Large intestine (tissue), 3 donors: ENCODE measurements at regions not wholly inside any gene's neighbourhood (a gene's known extent, or its start where the extent isn't known, plus 50 kb on each side); places are given as distances from the start of the nearest gene placed in this dataset.
"Not testable (repeated sequence)": the region's sequence is repeated elsewhere in the genome, so short reads cannot be mapped to it uniquely, and the experiment has no call there.

ENCODE experiments used
- DNase-seq, 2 donors: peaks; one replicate each; pipeline versions ENCODE4 v3.0.0 to v3.0.0-alpha.2; 2013
- H3K27ac ChIP-seq: one replicate; pipeline ENCODE4 v1.5.1; 2013; ENCODE audit warnings: low read length
- H3K27me3 ChIP-seq: 2 replicates; pipeline ENCODE4 v1.6.1; 2013; ENCODE audit warnings: low read length; ENCODE audit not compliant: control insufficient read depth, insufficient read depth
- H3K36me3 ChIP-seq: 2 replicates; pipeline ENCODE4 v1.6.1; 2013; ENCODE audit warnings: low read length; ENCODE audit not compliant: control insufficient read depth, insufficient read depth
- H3K4me1 ChIP-seq: one replicate; pipeline ENCODE4 v1.6.1; 2013; ENCODE audit warnings: low read length; ENCODE audit not compliant: control insufficient read depth, insufficient read depth
- H3K4me3 ChIP-seq: one replicate; pipeline ENCODE4 v1.5.1; 2013; ENCODE audit warnings: low read length
- H3K9me3 ChIP-seq: one replicate; pipeline ENCODE4 v1.6.1; 2013; ENCODE audit warnings: mild to moderate bottlenecking, low read depth, low read length, moderate library complexity; ENCODE audit not compliant: control insufficient read depth
- WGBS: methylation state at CpG from one replicate; pipeline ENCODE4 v1.1.5; 2013; ENCODE audit warnings: low lambda C conversion rate; ENCODE audit not compliant: insufficient coverage; 5-methylcytosine and 5-hydroxymethylcytosine counted together

DNA sequence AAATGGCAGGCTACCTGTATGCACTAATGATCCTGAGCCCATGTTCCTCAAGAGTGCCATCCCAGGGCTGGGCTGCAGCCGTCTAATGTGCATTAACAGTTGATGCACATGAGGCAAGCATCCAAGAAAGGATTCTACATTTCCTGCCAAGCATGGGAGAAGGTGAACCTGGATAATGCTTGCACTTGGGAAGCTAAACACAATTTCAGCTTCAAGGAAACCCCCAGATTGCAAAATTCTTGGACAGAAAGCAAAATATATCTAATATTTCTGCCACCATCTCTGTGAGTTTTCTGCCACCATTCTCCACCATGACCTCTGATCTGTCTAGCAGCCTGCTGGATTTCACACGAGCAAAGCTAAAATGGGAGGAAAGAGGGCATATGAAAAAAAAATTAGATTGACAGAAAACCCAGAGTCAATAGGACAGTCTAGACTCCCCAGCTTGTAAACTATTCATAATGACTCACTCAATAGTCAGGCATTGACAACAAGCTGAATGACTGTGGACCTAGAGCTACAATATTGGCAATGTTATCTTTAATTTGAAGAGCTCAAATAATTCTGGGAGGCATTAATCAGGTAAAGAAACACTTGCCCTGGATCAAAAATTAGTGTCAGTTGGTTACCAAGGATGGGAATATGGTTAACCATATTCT is 91.9 kb upstream of the BCL2L14 start:
- Histone ChIP-seq H3K9me3 (no peaks in the 10 kb centered on the region), H3K4me1 (no peaks in the 10 kb centered on the region), H3K36me3 (no peaks in the 10 kb centered on the region), H3K4me3 (no peak overlapping the region), H3K27ac (no peak overlapping the region), H3K27me3 (peaks cover 2% of the 10 kb centered on the region)
- no CpG with 5 or more reads among the region's 2 CpGs for WGBS
- no peak for DNase-seq

DNA sequence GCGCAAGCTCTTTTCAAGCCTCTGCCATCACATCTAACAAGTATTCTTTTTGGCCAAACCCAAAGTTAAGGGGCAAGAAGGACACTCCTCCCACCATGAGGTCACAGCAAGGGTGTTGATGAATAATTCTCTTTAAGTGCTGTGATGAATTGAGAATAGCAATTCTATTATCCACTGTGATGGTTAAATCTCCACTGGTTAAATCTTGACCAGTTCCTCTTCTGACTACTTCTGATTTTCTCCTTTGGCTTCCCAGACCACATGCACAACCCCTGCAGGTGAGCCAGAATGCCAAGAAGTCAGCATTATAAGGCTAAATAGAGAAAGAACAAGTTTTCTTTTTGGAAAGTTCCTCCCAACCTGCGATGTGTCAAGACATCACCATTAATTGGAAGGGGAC is 90.6 kb upstream of the BCL2L14 start:
- WGBS: no CpG with 5 or more reads among the region's 2 CpGs
- H3K36me3 ChIP-seq: no peaks in the 10 kb centered on the region
- no peaks in the 10 kb centered on the region for H3K9me3 ChIP-seq
- no peak overlapping the region for H3K4me3 ChIP-seq
- no peak for DNase-seq
- H3K27ac ChIP-seq: no peak overlapping the region
- H3K27me3 ChIP-seq: peaks cover 2% of the 10 kb centered on the region
- H3K4me1 ChIP-seq: no peaks in the 10 kb centered on the region

DNA sequence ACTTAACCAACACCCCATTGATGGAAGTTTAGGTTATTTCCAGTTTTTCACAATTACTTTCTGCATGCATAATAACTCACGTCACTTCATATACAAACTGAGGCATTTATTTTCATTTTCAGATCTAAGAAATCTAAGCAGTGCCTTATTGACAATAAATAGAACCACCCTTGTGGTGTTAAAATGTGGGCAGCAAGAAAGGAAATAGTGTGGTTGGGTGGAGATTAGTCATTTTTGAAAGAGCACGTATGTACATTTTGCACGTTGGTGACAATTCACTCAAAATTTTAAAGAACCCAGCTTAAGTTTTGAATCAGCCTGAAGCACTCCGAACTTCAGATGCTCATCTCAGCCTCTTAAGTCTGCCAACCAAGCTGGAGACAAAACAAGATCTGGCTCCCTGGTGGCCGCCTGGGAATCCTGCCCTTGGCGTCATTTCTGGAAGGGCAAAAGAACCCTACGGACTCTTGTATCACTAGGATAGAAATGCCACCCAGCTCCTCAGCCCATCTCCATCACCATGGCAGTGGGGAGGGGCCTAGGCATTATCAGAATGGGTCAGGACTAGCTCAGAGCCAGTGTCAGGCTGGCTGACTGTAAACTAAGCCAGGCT is 89.5 kb upstream of the BCL2L14 start:
- no peak overlapping the region for H3K4me3 ChIP-seq
- no peaks in the 10 kb centered on the region for H3K4me1 ChIP-seq
- H3K27me3 ChIP-seq: peaks cover 2% of the 10 kb centered on the region
- no peaks in the 10 kb centered on the region for H3K9me3 ChIP-seq
- no peak for DNase-seq
- no CpG with 5 or more reads among the region's 7 CpGs for WGBS
- H3K27ac ChIP-seq: no peak overlapping the region
- no peaks in the 10 kb centered on the region for H3K36me3 ChIP-seq

DNA sequence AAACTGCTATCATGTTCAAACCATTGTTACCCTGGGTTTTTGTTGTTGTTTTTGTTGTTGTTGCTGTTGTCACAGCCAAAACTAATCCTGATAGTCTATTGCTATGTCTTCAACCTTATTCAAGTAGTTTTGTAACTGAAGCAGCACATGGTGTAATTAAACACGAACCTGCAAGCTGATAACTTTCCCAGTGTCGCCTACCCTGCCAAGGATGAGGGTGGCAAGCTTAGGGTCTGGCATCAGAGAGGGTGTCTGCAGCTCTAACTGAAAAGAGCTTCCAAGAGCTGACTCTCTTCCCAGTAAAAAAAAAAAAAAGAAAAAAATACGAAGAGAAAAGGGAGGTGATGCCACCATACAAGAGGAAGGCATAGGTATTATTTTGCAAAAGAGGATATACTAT is 86.3 kb upstream of the BCL2L14 start:
- Histone ChIP-seq H3K4me1 (no peaks in the 10 kb centered on the region), H3K27ac (no peak overlapping the region), H3K4me3 (no peak overlapping the region), H3K9me3 (no peaks in the 10 kb centered on the region), H3K36me3 (no peaks in the 10 kb centered on the region), H3K27me3 (peaks cover 2% of the 10 kb centered on the region)
- 92% methylated on average over 2 of the region's 3 CpGs for WGBS
- DNase-seq: no peak

DNA sequence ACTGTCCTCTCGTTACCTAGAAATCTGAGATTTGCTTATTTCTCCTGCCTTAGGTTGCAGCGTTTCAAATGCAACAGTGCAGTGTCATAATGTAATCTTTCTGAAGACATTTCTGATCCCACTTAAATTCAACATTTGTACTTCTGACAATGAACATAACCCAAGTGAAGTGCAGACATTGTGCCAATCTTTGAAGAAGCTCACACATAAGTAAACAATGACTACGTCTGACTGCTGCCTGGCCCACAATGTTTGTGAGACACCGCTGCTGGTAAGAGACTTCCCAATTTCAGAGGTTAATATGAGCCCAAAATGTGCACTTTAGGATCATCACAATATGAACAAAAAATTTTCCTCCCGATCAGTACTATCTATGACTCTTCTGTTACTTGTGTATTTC is 84.6 kb upstream of the BCL2L14 start:
- Histone ChIP-seq H3K4me1 (no peaks in the 10 kb centered on the region), H3K27ac (no peak overlapping the region), H3K36me3 (no peaks in the 10 kb centered on the region), H3K27me3 (no peaks in the 10 kb centered on the region), H3K4me3 (no peak overlapping the region), H3K9me3 (no peaks in the 10 kb centered on the region)
- DNase-seq: no peak
- 89% methylated on average over 1 of the region's 5 CpGs for whole genome bisulfite sequencing

DNA sequence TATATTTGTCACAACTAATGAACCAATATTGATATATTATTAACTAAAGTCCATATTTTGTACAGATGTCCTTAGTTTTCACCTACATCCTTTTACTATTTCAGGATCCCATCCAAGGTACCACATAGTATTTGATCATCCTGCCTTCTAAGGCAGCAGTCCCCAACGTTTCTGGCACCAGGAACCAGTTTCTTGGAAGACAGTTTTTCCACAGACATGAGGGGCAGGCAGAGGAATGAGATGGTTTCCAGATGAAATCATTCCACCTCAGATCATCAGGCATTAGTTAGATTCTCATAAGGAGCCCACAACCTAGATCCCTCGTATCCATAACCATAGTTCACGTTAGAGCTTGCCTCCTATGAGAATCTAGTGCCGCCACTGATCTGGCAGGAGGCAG is 82.8 kb upstream of the BCL2L14 start:
- DNase-seq: no peak
- no CpG with 5 or more reads among the region's 4 CpGs for WGBS

DNA sequence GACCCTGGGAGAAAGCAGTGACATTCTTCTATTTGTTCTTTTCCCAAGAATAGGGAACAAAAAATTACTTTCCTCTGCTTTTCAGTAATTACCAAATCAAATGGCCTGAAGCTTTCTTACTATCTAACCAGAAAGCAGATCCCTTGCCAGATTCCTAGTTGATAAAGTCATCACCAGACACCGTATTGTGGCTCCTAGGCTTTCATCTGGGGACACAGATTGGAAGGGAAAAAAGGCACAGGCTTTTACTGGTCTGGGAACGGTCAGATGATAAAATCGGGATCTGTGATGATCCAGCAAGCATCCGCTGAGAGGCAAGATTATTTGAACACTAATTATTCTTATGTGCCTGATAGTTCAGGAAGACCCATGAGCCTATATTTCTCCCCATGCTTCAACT is 79.1 kb upstream of the BCL2L14 start:
- Histone ChIP-seq H3K4me1 (no peaks in the 10 kb centered on the region), H3K36me3 (no peaks in the 10 kb centered on the region), H3K27me3 (no peaks in the 10 kb centered on the region), H3K9me3 (no peaks in the 10 kb centered on the region), H3K4me3 (no peak overlapping the region), H3K27ac (no peak overlapping the region)
- DNase-seq: no peak
- WGBS: no CpG with 5 or more reads among the region's 4 CpGs

More for the DNA sequence above, 82.8 kb upstream of the BCL2L14 start:
- no peaks in the 10 kb centered on the region for H3K9me3 ChIP-seq
- no peaks in the 10 kb centered on the region for H3K4me1 ChIP-seq
- H3K4me3 ChIP-seq: no peak overlapping the region
- no peaks in the 10 kb centered on the region for H3K27me3 ChIP-seq
- H3K27ac ChIP-seq: no peak overlapping the region
- no peaks in the 10 kb centered on the region for H3K36me3 ChIP-seq

DNA sequence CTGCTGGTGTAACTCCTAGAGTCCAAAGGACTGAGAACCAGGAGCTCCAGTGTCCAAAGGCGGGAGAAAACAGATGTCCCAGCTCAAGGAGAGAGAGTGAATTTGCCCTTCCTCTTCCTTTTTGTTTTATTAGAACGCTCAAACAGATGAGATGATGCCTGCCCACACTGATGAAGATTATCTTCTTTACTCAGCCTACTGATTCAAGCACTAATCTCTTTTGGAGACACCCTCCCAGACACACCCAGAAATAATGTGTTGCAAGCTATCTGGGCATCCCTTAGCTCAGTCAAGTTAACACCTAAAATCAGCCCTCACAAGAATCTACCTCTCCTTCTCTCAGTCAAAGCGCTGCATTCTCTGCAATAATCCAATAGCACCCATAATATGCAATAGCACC is 78.2 kb upstream of the BCL2L14 start:
- no peaks in the 10 kb centered on the region for H3K36me3 ChIP-seq
- H3K27me3 ChIP-seq: no peaks in the 10 kb centered on the region
- WGBS: 80% methylated on average over 1 of the region's 3 CpGs
- H3K27ac ChIP-seq: no peak overlapping the region
- H3K9me3 ChIP-seq: no peaks in the 10 kb centered on the region
- no peak overlapping the region for H3K4me3 ChIP-seq
- DNase-seq: no peak
- no peaks in the 10 kb centered on the region for H3K4me1 ChIP-seq

DNA sequence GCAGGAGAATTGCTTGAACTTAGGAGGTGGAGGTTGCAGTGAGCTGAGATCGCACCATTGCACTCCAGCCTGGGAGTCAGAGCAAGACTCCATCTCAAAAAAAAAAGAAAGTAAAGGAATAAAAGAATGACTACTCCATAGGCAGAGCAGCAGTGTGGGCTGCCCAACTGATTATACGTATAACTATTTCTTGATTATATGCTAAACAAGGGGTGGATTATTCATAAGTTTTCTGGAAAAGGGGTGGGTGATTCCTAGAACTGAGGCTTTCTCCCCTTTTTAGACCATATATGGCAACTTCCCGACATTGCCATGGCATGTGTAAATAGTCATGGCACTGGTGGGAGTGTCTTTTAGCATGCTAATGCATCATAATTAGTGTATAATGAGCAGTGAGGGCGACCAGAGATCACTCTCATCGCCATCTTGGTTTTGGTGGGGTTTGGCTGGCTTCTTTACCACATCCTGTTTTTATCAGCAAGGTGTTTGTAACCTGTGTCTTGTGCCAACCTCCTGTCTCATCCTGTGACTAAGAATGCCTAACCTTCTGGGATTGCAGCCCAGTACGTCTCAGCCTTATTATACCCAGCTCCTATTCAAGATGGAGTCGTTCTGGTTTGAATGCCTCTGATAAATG is 72.3 kb upstream of the BCL2L14 start:
- H3K4me3 ChIP-seq, DNase-seq: not testable (repeated sequence)

DNA sequence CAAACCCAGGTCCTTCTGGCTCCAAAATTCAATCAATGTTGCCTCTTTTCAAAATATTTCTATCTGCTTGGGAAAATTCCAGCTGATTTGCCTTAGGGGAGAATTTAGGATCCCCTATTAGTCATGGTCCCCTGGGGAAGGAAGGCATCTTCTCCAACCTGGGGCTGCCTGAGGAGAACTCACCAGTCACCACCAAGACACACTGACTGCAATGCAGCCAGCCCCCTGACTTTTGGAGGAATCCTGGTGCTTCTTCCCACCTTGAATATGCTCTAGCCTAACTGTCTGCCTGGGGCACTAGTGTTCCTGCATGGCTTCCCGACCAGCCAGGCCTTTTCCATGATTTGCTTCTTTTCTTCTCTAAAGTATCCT is 71.8 kb upstream of the BCL2L14 start:
- Histone ChIP-seq H3K36me3 (no peaks in the 10 kb centered on the region), H3K4me3 (no peak overlapping the region), H3K9me3 (no peaks in the 10 kb centered on the region), H3K27me3 (no peaks in the 10 kb centered on the region), H3K4me1 (no peaks in the 10 kb centered on the region), H3K27ac (no peak overlapping the region)
- DNase-seq: no peak
- WGBS: no CpG with 5 or more reads among the region's 1 CpG

More for the DNA sequence above, 72.3 kb upstream of the BCL2L14 start:
- WGBS: 100% methylated on average over 1 of the region's 7 CpGs
- not testable (repeated sequence) for H3K4me1 ChIP-seq, H3K9me3 ChIP-seq, H3K27ac ChIP-seq, H3K27me3 ChIP-seq, H3K36me3 ChIP-seq

DNA sequence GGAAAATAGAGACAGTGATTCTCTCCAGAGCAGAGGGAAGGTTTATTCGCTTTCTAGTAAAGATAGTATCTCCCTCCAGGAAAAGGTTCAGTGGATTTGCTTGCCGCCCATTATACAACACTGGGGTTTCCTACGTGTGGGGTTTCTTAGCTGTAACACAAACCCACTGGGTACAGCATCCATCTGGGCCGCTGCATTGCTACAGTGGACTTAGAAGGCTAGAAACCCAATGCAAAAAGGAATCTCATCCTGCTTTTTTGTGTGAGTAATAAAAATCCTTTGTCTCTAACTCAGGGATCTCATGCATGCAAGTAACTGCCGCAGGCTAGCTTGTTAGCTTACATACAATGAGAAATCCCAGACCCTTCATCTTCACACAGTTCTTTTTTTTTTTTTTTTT is 67.1 kb upstream of the BCL2L14 start:
- DNase-seq: no peak
- no peak overlapping the region for H3K4me3 ChIP-seq
- no peak overlapping the region for H3K27ac ChIP-seq
- H3K4me1 ChIP-seq: no peaks in the 10 kb centered on the region
- no peaks in the 10 kb centered on the region for H3K9me3 ChIP-seq
- WGBS: no CpG with 5 or more reads among the region's 5 CpGs
- no peaks in the 10 kb centered on the region for H3K36me3 ChIP-seq
- H3K27me3 ChIP-seq: no peaks in the 10 kb centered on the region
